ENCODE measurements at regions not wholly inside any gene's neighbourhood (a gene's known extent, or its start where the extent isn't known, plus 50 kb on each side); places are given as distances from the start of the nearest gene placed in this dataset.

DNA sequence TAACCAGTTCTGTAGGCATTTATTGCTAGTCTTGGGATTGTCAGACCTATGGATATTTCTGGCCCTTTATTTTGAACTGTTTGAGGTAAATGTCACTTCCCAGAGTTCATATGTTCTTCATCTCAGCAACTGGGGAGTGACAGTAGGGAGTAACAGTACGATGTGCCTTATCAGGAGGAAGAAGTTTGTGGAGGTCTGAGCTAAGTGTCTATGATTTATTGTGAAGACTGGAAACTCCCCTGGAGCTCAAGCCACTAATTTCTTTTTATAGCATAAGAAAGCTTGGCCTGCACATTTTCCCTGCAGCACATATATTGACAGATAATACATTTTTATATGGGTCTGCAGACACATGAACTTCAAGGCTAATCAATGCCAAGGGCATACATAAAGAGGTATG lies 383.8 kb downstream of the GRXCR1 start:
- no peaks in the 10 kb centered on the region for H3K36me3 Mint-ChIP-seq (ENCODE audit: low read depth)
- H3K27ac Mint-ChIP-seq = peak overlapping the region in 2 of 3 experiments; percentile 4 to 54

GRCh38 chr4:43277003-43277402 lies 384.5 kb downstream of the GRXCR1 start:
- no peaks in the 10 kb centered on the region for H3K36me3 Mint-ChIP-seq (ENCODE audit: low read depth)
- TF ChIP-seq, protein P1, sequence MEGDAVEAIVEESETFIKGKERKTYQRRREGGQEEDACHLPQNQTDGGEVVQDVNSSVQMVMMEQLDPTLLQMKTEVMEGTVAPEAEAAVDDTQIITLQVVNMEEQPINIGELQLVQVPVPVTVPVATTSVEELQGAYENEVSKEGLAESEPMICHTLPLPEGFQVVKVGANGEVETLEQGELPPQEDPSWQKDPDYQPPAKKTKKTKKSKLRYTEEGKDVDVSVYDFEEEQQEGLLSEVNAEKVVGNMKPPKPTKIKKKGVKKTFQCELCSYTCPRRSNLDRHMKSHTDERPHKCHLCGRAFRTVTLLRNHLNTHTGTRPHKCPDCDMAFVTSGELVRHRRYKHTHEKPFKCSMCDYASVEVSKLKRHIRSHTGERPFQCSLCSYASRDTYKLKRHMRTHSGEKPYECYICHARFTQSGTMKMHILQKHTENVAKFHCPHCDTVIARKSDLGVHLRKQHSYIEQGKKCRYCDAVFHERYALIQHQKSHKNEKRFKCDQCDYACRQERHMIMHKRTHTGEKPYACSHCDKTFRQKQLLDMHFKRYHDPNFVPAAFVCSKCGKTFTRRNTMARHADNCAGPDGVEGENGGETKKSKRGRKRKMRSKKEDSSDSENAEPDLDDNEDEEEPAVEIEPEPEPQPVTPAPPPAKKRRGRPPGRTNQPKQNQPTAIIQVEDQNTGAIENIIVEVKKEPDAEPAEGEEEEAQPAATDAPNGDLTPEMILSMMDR (IDR thresholded peaks at IDR 0.05; ENCODE audit: unreplicated experiment in 3 of 3) = no peak
- peaks cover 9% of the 10 kb centered on the region for H3K4me1 Mint-ChIP-seq
- no peak overlapping the region for H3K4me3 Mint-ChIP-seq
- no peaks in the 10 kb centered on the region for H3K9me3 Mint-ChIP-seq
- peaks cover 14% of the 10 kb centered on the region for H3K27me3 Mint-ChIP-seq (ENCODE audit: low read depth)
- peak overlapping the region in 2 of 3 experiments; percentile 21 to 54 for H3K27ac Mint-ChIP-seq

More for the DNA sequence above, 383.8 kb downstream of the GRXCR1 start:
- peaks cover 9% of the 10 kb centered on the region for H3K4me1 Mint-ChIP-seq
- H3K27me3 Mint-ChIP-seq (ENCODE audit: low read depth) = peaks cover 14% of the 10 kb centered on the region
- H3K4me3 Mint-ChIP-seq = no peak overlapping the region
- TF ChIP-seq, protein P1 (IDR thresholded peaks at IDR 0.05; ENCODE audit: unreplicated experiment in 3 of 3) = no peak
- no peaks in the 10 kb centered on the region for H3K9me3 Mint-ChIP-seq

- TF ChIP-seq, protein P1 (IDR thresholded peaks at IDR 0.05; ENCODE audit: unreplicated experiment in 3 of 3) = no peak
- no peaks in the 10 kb centered on the region for H3K4me1 Mint-ChIP-seq
- no peaks in the 10 kb centered on the region for H3K36me3 Mint-ChIP-seq (ENCODE audit: low read depth)
- H3K27ac Mint-ChIP-seq = no peak overlapping the region
- H3K9me3 Mint-ChIP-seq = no peaks in the 10 kb centered on the region
- peaks cover 14% of the 10 kb centered on the region for H3K27me3 Mint-ChIP-seq (ENCODE audit: low read depth)
- no peak overlapping the region for H3K4me3 Mint-ChIP-seq
Observed at GRCh38 chr4:43282534-43282933, 390.0 kb downstream of the GRXCR1 start.

DNA sequence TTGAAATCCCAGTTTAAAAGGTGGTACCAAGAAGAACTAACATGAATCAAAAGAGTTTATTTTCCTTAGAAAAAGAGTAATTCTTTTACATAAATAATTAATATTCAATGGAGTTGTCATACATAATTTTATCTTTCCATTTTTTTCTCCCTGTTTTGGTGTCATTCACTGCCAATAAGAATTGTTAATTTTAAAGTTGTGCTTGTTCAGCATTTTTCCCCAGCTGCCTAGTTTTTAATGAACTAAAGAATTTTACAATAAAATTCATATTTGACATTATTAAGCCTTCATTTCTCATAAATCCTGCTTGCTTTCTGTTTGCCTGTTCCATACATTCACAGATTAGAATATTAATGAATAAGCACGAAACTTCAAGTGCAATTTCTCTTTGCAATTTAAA lies 393.6 kb downstream of the GRXCR1 start:
- Mint-ChIP-seq H3K36me3 (ENCODE audit: low read depth) (no peaks in the 10 kb centered on the region), H3K4me1 (no peaks in the 10 kb centered on the region), H3K27ac (no peak overlapping the region), H3K9me3 (no peaks in the 10 kb centered on the region), H3K4me3 (no peak overlapping the region), H3K27me3 (ENCODE audit: low read depth) (peaks cover 8% of the 10 kb centered on the region)
- TF ChIP-seq, protein P1 (IDR thresholded peaks at IDR 0.05; ENCODE audit: unreplicated experiment in 3 of 3) = no peak

- TF ChIP-seq, protein P1 (IDR thresholded peaks at IDR 0.05; ENCODE audit: unreplicated experiment in 3 of 3) = no peak
- Mint-ChIP-seq H3K4me1 (no peaks in the 10 kb centered on the region), H3K36me3 (ENCODE audit: low read depth) (no peaks in the 10 kb centered on the region), H3K27ac (no peak overlapping the region), H3K27me3 (ENCODE audit: low read depth) (no peaks in the 10 kb centered on the region), H3K4me3 (no peak overlapping the region), H3K9me3 (no peaks in the 10 kb centered on the region)
Observed at GRCh38 chr4:43296946-43297528, 404.5 kb downstream of the GRXCR1 start.

DNA sequence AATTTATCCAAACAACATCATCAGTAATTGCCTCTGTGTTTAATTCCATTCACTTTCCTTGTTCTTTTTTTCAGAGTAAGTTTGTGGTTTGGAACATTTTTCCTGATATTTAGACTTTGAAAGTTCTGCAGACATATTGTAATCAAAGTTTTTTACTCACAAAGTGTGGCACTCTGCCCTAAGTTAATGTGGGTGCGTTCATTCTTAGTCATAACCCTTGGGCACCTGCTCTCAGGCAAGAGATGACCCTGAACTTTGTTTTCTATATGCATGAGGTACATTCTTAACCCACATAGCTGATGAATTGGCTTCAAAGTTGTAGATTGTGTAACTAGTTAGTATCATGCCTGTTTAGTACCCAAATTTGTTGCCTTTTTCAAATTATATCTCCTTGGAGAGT lies 424.3 kb downstream of the GRXCR1 start:
- TF ChIP-seq, protein P1 (IDR thresholded peaks at IDR 0.05; ENCODE audit: unreplicated experiment in 3 of 3) = no peak
- no peaks in the 10 kb centered on the region for H3K36me3 Mint-ChIP-seq (ENCODE audit: low read depth)
- H3K9me3 Mint-ChIP-seq = peaks cover 3% of the 10 kb centered on the region
- H3K4me1 Mint-ChIP-seq = no peaks in the 10 kb centered on the region
- no peaks in the 10 kb centered on the region for H3K27me3 Mint-ChIP-seq (ENCODE audit: low read depth)
- no peak overlapping the region for H3K4me3 Mint-ChIP-seq
- H3K27ac Mint-ChIP-seq = no peak overlapping the region
